Activated B cell treated with CpG ODN at 0.5 μM for 24 hours (primary cell): ENCODE measurements at regions not wholly inside any gene's neighbourhood (a gene's known extent, or its start where the extent isn't known, plus 50 kb on each side); places are given as distances from the start of the nearest gene placed in this dataset.

Experiments
- ATAC-seq: fragments of 200-7000 bp; cut with Tn5 transposase; one replicate; pipeline ENCODE4 v1.10.0; 2021; ENCODE audit warnings: low read depth, mild to moderate bottlenecking, moderate library complexity
- CTCF ChIA-PET: fragments of 350-600 bp; sonication (Branson Sonifier 250); formaldehyde crosslinking; loops from one replicate; lab custom pipeline; 2021; ENCODE audit warnings: antibody characterized with exemption; lab: Charles Lee
- POLR2A ChIA-PET: fragments of 350-600 bp; sonication (Branson Sonifier 250); formaldehyde crosslinking; loops from one replicate; lab custom pipeline; 2021; ENCODE audit warnings: antibody characterized with exemption; lab: Charles Lee
- DNase-seq: peaks from one replicate; pipeline ENCODE4 v3.0.0; 2022
- H3K27ac Mint-ChIP-seq: one replicate; pipeline ENCODE4 v1.8.0; 2020; ENCODE audit warnings: mixed read lengths
- H3K27me3 Mint-ChIP-seq: one replicate; pipeline ENCODE4 v1.8.0; 2021; ENCODE audit warnings: mixed read lengths
- H3K36me3 Mint-ChIP-seq: one replicate; pipeline ENCODE4 v1.8.0; 2021; ENCODE audit warnings: low read depth, mixed read lengths
- H3K4me1 Mint-ChIP-seq: one replicate; pipeline ENCODE4 v1.8.0; 2021; ENCODE audit warnings: mixed read lengths
- H3K4me3 Mint-ChIP-seq: one replicate; pipeline ENCODE4 v1.8.0; 2020; ENCODE audit warnings: mild to moderate bottlenecking, mixed read lengths
- H3K9me3 Mint-ChIP-seq: one replicate; pipeline ENCODE4 v1.8.0; 2020; ENCODE audit warnings: mixed read lengths
- intact Hi-C: fragments of 100-400 bp; cut with micrococcal nuclease; formaldehyde crosslinking; loops from one replicate; pipeline ENCODE4 v1.15.1; 2024
- TF ChIP-seq, protein P1 (sequence below): fragments of 200-600 bp; IDR thresholded peaks from one replicate; pipeline ENCODE4 v1.8.0; 2022; ENCODE audit warnings: antibody characterized with exemption, mild to moderate bottlenecking

GRCh38 chr3:22276351-22276750 is 525.3 kb upstream of the ZNF385D start:
- TF ChIP-seq, protein P1, sequence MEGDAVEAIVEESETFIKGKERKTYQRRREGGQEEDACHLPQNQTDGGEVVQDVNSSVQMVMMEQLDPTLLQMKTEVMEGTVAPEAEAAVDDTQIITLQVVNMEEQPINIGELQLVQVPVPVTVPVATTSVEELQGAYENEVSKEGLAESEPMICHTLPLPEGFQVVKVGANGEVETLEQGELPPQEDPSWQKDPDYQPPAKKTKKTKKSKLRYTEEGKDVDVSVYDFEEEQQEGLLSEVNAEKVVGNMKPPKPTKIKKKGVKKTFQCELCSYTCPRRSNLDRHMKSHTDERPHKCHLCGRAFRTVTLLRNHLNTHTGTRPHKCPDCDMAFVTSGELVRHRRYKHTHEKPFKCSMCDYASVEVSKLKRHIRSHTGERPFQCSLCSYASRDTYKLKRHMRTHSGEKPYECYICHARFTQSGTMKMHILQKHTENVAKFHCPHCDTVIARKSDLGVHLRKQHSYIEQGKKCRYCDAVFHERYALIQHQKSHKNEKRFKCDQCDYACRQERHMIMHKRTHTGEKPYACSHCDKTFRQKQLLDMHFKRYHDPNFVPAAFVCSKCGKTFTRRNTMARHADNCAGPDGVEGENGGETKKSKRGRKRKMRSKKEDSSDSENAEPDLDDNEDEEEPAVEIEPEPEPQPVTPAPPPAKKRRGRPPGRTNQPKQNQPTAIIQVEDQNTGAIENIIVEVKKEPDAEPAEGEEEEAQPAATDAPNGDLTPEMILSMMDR, result no peak
- intact Hi-C loops, result no loop called here
- CTCF ChIA-PET, result no interaction called here
- Mint-ChIP-seq H3K36me3 (no peaks in the 10 kb centered on the region), H3K4me3 (no peak overlapping the region), H3K27ac (no peak overlapping the region), H3K27me3 (no peaks in the 10 kb centered on the region), H3K9me3 (peaks cover 2% of the 10 kb centered on the region), H3K4me1 (no peaks in the 10 kb centered on the region)
- POLR2A ChIA-PET, result no interaction called here
- DNase-seq (no peak), ATAC-seq (no peak)

DNA sequence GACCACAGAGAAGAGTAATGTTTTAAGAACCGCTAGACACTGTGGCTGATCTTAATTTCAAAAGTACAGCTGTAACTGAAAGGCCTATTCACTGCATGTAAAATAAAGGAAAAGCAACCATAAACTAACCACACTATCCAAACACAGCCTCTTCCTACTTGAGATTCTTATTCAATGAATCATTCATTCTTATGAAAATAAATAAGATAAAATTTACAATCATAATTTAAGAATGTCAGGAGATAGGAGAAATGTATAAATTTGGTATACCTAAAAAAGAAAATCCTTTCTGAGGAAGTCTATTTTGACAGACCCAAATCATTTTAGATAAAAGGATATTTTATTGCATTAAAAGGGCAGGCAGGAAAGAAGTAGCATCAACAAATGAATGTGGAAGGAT is 533.5 kb upstream of the ZNF385D start:
- H3K27me3 Mint-ChIP-seq, result no peaks in the 10 kb centered on the region
- POLR2A ChIA-PET, result no interaction called here

GRCh38 chr3:22288756-22289155 is 537.7 kb upstream of the ZNF385D start:
- no peak for DNase-seq
- POLR2A ChIA-PET, result no interaction called here

More for the DNA sequence above, 533.5 kb upstream of the ZNF385D start:
- Mint-ChIP-seq H3K36me3 (no peaks in the 10 kb centered on the region), H3K4me1 (no peaks in the 10 kb centered on the region), H3K4me3 (no peak overlapping the region), H3K9me3 (peaks cover 2% of the 10 kb centered on the region), H3K27ac (no peak overlapping the region)
- TF ChIP-seq, protein P1, result no peak
- intact Hi-C loops, result no loop called here
- DNase-seq (no peak), ATAC-seq (no peak)
- CTCF ChIA-PET, result no interaction called here

GRCh38 chr3:22292681-22293080 is 541.7 kb upstream of the ZNF385D start:
- no peaks in the 10 kb centered on the region for H3K36me3 Mint-ChIP-seq
- no peak overlapping the region for H3K27ac Mint-ChIP-seq
- no peaks in the 10 kb centered on the region for H3K4me1 Mint-ChIP-seq
- no peak overlapping the region for H3K4me3 Mint-ChIP-seq
- intact Hi-C loops, result no loop called here
- peaks cover 4% of the 10 kb centered on the region for H3K9me3 Mint-ChIP-seq
- TF ChIP-seq, protein P1, result no peak
- DNase-seq (no peak), ATAC-seq (no peak)
- H3K27me3 Mint-ChIP-seq, result no peaks in the 10 kb centered on the region
- CTCF ChIA-PET, result no interaction called here
- POLR2A ChIA-PET, result no interaction called here

More at GRCh38 chr3:22288756-22289155, 537.7 kb upstream of the ZNF385D start:
- Mint-ChIP-seq H3K27me3 (no peaks in the 10 kb centered on the region), H3K4me1 (no peaks in the 10 kb centered on the region), H3K27ac (no peak overlapping the region), H3K4me3 (no peak overlapping the region), H3K36me3 (no peaks in the 10 kb centered on the region), H3K9me3 (peaks cover 3% of the 10 kb centered on the region)
- ATAC-seq, result no peak
- CTCF ChIA-PET, result no interaction called here
- TF ChIP-seq, protein P1, result no peak
- intact Hi-C loops, result no loop called here

- H3K36me3 Mint-ChIP-seq, result no peaks in the 10 kb centered on the region
- H3K4me3 Mint-ChIP-seq, result no peak overlapping the region
- ChIA-PET POLR2A (no interaction called here), CTCF (no interaction called here)
- TF ChIP-seq, protein P1, result no peak
- peaks cover 6% of the 10 kb centered on the region for H3K9me3 Mint-ChIP-seq
- no peak overlapping the region for H3K27ac Mint-ChIP-seq
- intact Hi-C loops, result no loop called here
- no peak for DNase-seq
- H3K27me3 Mint-ChIP-seq, result no peaks in the 10 kb centered on the region
- H3K4me1 Mint-ChIP-seq, result no peaks in the 10 kb centered on the region
- no peak for ATAC-seq
Measured at GRCh38 chr3:22296601-22297000, 545.6 kb upstream of the ZNF385D start.
